LNCAP (cell line): ENCODE measurements at regions not wholly inside any gene's neighbourhood (a gene's known extent, or its start where the extent isn't known, plus 50 kb on each side); places are given as distances from the start of the nearest gene placed in this dataset.

Source experiments
- CTCF ChIP-seq: fragments of 450-650 bp; IDR thresholded peaks from 2 replicates; pipeline ENCODE4 v1.5.1; 2017; ENCODE audit warnings: mild to moderate bottlenecking

GRCh38 chr2:145744541-145745386 is 1224.8 kb upstream of the ZEB2 start:
- no peak for TF ChIP-seq CTCF

GRCh38 chr2:145743011-145743410 is 1223.1 kb upstream of the ZEB2 start:
- TF ChIP-seq CTCF, result no peak

GRCh38 chr2:145741636-145742035 is 1221.7 kb upstream of the ZEB2 start:
- TF ChIP-seq CTCF, result no peak

- no peak for TF ChIP-seq CTCF
Measured at GRCh38 chr2:145741181-145741580, 1221.3 kb upstream of the ZEB2 start.

- TF ChIP-seq CTCF, result no peak
Measured at GRCh38 chr2:145740302-145740701, 1220.4 kb upstream of the ZEB2 start.

- TF ChIP-seq CTCF, result no peak
Measured at GRCh38 chr2:145739681-145740080, 1219.8 kb upstream of the ZEB2 start.

- TF ChIP-seq CTCF, result no peak
Measured at GRCh38 chr2:145736871-145737270, 1217.0 kb upstream of the ZEB2 start.
